ENCODE measurements at regions not wholly inside any gene's neighbourhood (a gene's known extent, or its start where the extent isn't known, plus 50 kb on each side); places are given as distances from the start of the nearest gene placed in this dataset.

DNA sequence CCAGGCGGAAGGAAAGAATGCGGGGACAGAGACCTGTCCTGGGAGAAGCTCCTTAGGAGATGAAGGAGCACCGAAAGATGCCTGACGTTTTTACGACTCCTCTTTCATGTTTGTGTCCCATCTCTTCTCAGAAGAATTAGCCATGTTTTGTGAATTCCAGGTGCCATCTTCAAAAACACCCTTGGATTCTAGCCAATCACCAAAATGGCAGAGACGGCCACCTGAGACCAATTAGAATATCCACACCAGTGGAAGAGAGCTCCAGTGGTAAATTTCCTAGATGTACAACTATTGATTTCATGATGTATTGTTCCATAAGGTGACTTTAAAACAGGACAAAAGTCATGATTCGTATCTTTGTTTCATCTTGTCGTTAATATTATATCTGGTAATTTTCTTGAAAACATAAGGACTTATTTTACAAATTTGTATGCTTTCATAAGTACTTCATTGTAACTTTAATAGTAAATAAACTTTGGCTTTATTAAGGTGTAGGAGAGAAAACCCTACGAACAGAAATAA is 62.3 kb upstream of the NUDT4 start:
- DNase-seq: no peak

DNA sequence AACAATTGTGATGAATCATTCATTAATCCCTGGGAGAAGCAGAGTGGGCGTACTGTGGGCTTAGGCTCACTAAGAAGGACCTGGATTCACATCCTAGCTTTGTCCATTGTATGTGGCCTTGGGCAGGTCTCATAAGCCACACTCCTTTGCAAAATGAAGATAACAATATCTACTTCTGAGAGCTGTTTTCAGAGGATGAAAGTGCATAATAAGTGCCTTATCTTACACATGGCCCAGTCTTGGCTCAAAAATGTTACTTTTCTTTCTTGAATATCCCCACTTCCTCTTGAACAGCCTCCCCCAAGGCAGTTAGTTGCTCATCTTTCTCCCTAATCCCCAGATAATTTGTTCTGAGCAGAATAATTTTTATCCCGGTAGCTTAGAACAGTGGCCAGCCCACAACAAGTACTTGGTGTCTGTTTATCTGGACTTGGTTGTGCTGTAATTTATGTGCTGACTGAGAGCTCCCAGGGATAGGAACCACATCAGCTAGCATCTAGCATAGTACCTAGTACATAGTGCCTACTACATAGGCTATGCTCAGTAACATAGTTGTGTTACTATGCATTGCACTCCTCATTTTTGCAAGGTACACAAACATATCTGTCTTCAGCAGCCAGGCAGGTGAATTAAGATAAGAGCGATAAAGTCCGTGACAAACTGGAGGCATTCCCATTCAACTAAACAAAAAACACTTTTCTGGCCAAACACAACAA is 61.7 kb upstream of the NUDT4 start:
- DNase-seq: no peak

DNA sequence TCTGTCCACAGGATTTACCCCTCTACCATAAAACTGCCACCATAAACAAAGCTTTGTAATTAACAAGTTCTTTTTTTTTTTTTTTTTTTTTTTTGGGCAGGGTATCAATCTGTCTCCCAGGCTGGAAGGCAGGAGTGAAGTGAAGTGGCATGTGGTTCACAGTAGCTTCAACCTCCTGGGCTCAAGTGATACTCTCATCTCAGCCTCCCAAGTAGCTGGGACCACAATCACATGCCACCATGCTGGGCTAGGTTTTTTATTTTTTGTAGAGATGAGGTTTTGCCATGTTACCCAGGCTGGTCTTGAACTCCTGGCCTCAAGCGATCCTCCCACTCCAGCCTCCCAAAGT is 61.1 kb upstream of the NUDT4 start:
- DNase-seq: no peak

DNA sequence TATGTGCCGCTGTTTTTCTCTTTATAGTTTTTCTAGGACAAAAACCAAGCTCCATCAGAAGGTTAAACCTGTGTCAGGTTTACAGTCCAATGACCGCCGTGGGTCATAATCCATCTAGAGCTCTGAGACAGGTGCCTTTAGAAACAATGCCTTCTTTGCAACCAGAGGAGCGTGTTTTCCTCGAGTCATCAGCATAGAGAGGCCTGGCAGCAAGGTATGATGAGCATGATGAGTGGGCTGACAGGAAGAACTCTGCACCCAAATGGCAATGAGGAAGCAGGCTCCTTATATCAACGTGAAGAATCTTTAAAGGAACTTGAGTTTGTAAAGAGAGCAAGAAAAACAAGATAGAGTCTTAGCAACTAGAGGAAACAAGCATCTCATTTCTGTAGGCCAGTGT is 60.5 kb upstream of the NUDT4 start:
- no peak for DNase-seq

DNA sequence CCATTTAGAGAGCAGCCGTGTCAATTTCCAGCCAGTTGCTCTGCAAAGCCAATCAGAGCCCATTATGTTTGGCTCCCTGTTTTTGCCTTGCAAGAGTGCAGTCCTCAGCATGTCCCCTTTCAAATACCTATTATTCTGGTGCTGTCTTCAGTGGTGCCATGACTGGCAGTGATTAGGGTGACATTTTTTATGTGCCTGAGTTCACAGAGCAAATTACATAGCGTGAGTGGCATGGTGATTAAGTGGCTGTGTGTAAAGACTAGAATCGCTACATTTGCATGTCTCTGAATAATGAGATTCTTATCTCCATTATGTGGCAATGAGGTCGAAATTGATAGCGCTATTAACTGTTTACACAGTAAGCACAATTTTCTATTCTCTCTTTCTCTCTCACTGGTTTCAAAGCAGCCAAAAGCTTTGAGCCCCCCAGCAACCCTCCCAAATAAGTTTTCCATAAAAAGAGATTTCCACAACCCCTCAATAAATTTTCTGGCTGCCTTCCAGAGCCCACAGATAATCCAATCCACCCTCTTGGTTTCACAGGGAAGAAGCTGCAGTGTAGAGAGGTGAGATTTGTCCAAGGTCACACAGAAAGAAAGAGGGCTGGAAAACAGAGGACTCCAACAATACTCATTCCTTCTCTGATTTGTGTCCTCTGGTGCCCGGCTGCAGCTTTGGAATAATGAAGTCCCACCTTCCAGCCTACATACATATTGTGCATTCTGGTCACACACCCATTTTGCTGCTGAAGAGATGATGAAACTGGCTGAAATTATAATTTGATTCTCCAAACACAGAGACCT is 58.8 kb upstream of the NUDT4 start:
- no peak for DNase-seq

DNA sequence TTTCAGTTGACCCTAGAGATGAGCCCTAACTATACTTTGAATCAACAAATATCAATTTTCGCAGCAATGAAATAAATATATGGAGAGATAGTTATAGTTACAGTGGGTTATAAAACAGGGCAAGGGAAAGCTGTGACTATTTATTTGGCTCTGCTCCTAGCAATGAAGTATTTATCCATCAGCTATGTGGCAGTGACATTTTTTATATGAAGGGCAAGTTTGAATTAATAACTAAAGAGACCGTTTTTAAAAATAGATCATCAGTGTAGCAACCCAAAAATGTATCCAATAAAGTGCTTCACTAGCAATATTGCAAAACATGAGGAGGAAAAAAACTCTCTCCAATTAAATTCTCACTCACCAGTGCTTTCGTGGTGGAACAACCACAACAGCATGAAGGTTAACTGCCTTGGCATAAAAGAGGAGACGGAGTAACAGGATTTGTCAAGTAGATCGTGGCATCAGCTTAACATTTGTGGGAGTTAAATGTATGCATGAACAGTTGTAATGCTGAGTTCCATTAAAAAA is 58.1 kb upstream of the NUDT4 start:
- no peak for DNase-seq

DNA sequence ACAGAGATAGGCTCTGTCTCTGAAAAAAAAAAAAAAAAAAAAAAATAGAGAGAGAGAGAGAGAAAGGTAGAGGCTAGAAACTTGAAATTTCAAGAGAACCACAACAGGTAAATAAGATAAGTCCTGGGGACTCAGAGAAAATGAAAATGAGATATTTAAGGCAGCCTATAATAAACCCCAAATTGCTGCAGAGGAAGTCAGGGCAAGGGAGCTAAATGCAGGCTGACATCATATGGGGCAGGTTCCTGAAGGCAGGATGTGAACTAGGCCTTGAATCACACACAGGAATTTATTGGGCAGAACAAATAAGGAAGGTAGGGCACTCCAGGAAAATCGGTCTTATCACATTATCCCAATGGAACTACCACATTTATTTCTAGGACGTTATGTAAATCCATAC is 54.9 kb upstream of the NUDT4 start:
- DNase-seq: no peak

DNA sequence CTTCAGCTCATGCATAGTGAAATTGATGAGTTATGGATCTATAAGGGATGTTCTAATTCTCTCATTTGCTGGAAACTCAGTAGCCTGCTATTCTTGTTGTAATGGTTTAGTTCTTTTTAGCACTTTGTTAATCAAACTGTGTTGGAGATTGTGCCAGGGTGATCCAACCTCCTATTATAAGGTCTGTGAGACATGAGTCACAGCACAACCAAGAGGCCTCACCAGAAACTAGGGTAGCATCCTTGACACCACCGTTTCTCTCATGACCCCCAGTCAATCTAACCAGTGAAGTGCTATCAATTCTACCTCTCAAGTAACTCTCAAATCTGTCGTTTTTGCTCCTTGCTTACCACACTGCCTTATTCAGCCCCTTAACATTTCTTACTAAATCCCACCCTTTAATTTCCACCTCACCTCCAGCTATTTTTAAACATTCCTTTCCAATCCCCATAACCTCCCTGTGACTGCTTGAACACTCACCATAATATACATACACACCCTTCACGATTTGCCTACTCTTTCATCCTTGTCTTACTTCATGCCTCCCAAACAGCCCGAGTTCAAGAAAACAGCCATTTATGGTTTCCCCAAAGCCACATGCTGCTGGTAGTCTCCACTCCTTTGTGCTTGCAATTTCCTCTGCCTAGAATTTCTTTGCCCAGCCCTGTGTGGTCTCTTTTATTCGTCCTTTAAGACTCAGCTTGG is 53.9 kb upstream of the NUDT4 start:
- no peak for DNase-seq

DNA sequence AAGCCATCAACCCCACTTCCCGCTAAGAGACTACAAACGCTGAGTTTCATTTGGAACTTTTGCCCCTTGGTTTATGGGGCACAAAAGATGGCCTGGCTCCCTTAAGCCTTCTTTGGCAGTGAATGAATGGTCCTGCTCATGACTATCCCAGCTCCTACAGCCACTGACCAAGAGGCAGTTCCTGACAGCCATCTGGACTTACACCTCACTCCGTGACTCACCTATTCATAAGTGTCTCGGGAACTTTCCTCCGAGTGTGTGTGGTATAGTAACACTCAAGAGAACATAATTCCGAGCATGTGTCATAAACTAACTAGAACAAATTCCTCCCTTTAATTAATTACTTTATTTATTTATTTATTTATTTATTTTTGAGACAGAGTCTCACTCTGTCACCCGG is 51.9 kb upstream of the NUDT4 start:
- no peak for DNase-seq

All from activated CD8-positive, alpha-beta memory T cell treated with anti-CD3 and anti-CD28 coated beads for 24 hours (primary cell).